DND-41 (cell line): ENCODE measurements at regions not wholly inside any gene's neighbourhood (a gene's known extent, or its start where the extent isn't known, plus 50 kb on each side); places are given as distances from the start of the nearest gene placed in this dataset.

Source experiments
- ATAC-seq: fragments of 200-7000 bp; cut with Tn5 transposase; 3 replicates; pipeline ENCODE4 v1.9.1; 2021; ENCODE audit warnings: low read depth; ENCODE audit not compliant: insufficient read depth
- DNase-seq: peaks from one replicate; pipeline ENCODE4 v3.0.0-alpha.2; 2020
- H2AFZ ChIP-seq: 2 replicates; pipeline ENCODE4 v1.6.0; 2012; ENCODE audit warnings: low read depth, low read length
- H3K27ac ChIP-seq: 2 replicates; pipeline ENCODE4 v1.5.1; 2012; ENCODE audit warnings: low read length, inconsistent platforms
- H3K27me3 ChIP-seq: fragments of 200-600 bp; sonication (generic); 2 replicates; pipeline ENCODE4 v1.6.0; 2012; ENCODE audit warnings: low read length, mild to moderate bottlenecking, inconsistent platforms; ENCODE audit not compliant: insufficient read depth, poor library complexity
- H3K36me3 ChIP-seq: 2 replicates; pipeline ENCODE4 v1.5.1; 2012; ENCODE audit warnings: low read length, inconsistent platforms; ENCODE audit not compliant: insufficient read depth
- H3K4me1 ChIP-seq: 2 replicates; pipeline ENCODE4 v1.5.1; 2012; ENCODE audit warnings: mild to moderate bottlenecking, low read length; ENCODE audit not compliant: insufficient read depth
- H3K4me2 ChIP-seq: 2 replicates; pipeline ENCODE4 v1.6.0; 2012; ENCODE audit warnings: mild to moderate bottlenecking, moderate library complexity, low read length, inconsistent platforms; ENCODE audit not compliant: insufficient read depth
- H3K4me3 ChIP-seq, 2 experiments: fragments of 200-600 bp in 1 of 2; shearing (Covaris generic) in 1 of 2; 2 replicates each; pipeline ENCODE4 v1.5.1; 2012 to 2016; ENCODE audit warnings: inconsistent platforms in 2 of 2, low read length in 2 of 2, mild to moderate bottlenecking in 2 of 2, low read depth in 1 of 2, moderate library complexity in 1 of 2
- H3K79me2 ChIP-seq: 2 replicates; pipeline ENCODE4 v1.6.0; 2012; ENCODE audit warnings: low read length, inconsistent platforms; ENCODE audit not compliant: insufficient read depth
- H3K9ac ChIP-seq: 2 replicates; pipeline ENCODE4 v1.6.0; 2012; ENCODE audit warnings: low read depth, mild to moderate bottlenecking, inconsistent platforms, low read length, moderate library complexity
- H3K9me3 ChIP-seq: 2 replicates; pipeline ENCODE4 v1.5.1; 2012; ENCODE audit warnings: low read length, moderate library complexity, mild to moderate bottlenecking, inconsistent platforms; ENCODE audit not compliant: insufficient read depth, severe bottlenecking
- H4K20me1 ChIP-seq: 2 replicates; pipeline ENCODE4 v1.6.0; 2012; ENCODE audit warnings: low read length; ENCODE audit not compliant: insufficient read depth
- EZH2 ChIP-seq: IDR thresholded peaks from 3 replicates; pipeline ENCODE4 v1.6.1; 2012; ENCODE audit warnings: borderline replicate concordance, low read depth, mild to moderate bottlenecking, moderate library complexity, low read length, inconsistent platforms; ENCODE audit not compliant: severe bottlenecking
- TF ChIP-seq, protein P1 (sequence below): IDR thresholded peaks from 2 replicates; pipeline ENCODE4 v1.5.1; 2012; ENCODE audit warnings: borderline replicate concordance, low read length, moderate library complexity, mild to moderate bottlenecking; ENCODE audit not compliant: poor library complexity, severe bottlenecking; ENCODE audit errors: extremely low read depth

DNA sequence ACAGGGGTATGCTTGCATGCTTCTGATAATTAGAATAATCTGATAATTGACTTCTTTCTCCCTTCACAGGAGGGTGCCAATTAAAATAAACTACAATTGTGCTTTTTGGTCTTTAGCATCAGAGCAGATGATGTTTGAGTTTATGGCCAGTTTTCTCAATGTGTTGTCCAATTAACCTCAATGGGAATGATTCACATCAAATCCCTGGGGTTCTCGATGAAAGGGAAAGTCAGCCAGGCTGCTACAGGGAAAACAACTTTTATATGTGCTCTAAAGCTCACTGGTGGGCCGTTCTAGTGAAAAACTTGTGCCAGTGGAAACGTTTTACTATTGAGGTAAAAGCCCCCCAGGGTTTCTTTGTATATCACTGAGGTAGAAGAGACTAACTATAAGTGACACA, 887.3 kb upstream of the CRIM1 start:
- Histone ChIP-seq H3K9ac (no peak overlapping the region), H2AFZ (no peak overlapping the region), H3K4me2 (no peak overlapping the region), H3K27me3 (no peaks in the 10 kb centered on the region), H4K20me1 (no peaks in the 10 kb centered on the region), H3K79me2 (no peaks in the 10 kb centered on the region), H3K4me1 (no peaks in the 10 kb centered on the region), H3K4me3 (no peak overlapping the region), H3K36me3 (no peaks in the 10 kb centered on the region), H3K9me3 (no peaks in the 10 kb centered on the region), H3K27ac (no peak overlapping the region)
- no peak for ATAC-seq
- DNase-seq: no peak
- TF ChIP-seq, protein P1, sequence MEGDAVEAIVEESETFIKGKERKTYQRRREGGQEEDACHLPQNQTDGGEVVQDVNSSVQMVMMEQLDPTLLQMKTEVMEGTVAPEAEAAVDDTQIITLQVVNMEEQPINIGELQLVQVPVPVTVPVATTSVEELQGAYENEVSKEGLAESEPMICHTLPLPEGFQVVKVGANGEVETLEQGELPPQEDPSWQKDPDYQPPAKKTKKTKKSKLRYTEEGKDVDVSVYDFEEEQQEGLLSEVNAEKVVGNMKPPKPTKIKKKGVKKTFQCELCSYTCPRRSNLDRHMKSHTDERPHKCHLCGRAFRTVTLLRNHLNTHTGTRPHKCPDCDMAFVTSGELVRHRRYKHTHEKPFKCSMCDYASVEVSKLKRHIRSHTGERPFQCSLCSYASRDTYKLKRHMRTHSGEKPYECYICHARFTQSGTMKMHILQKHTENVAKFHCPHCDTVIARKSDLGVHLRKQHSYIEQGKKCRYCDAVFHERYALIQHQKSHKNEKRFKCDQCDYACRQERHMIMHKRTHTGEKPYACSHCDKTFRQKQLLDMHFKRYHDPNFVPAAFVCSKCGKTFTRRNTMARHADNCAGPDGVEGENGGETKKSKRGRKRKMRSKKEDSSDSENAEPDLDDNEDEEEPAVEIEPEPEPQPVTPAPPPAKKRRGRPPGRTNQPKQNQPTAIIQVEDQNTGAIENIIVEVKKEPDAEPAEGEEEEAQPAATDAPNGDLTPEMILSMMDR: no peak
- no peak for TF ChIP-seq EZH2

DNA sequence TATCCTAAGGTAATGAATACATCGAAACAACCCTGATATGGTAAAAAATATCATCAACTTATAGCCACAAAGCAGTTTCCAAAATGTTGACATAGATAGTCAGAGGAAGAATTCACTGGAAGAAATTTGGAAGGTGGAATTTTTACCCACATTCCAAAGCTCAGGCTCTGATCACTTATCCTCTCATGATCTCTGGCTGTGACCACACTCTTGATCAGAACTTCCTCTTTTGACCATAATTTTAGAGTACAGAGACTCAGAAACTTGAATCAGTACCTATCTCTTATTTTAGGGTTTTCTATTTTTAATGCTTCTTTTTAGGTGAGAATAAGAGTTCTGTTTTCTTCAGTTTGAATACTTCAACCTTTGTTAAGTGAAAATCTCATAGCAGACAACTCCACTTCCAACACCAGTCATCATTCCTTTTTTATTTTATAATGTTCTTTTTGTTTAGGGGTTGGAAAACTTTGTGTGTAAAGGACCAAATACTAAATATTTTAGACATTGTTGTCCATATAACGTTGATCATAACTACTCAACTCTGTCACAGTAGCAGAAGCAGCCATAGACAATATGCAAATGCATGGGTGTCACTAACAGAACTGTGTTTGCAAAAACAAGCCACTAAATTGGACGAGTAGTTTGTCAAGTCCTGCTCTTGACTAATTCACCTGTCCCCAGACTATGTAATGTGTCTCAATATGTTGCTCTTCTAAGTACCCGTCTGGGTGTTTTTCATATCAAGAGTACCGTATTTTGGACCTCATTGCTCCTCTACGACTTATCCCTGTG, 891.6 kb upstream of the CRIM1 start:
- H4K20me1 ChIP-seq: no peaks in the 10 kb centered on the region
- H3K36me3 ChIP-seq: no peaks in the 10 kb centered on the region
- TF ChIP-seq, protein P1: no peak
- TF ChIP-seq EZH2: no peak
- no peaks in the 10 kb centered on the region for H3K4me1 ChIP-seq
- H3K4me3 ChIP-seq: no peak overlapping the region
- ATAC-seq: no peak
- H3K9me3 ChIP-seq: no peaks in the 10 kb centered on the region
- H2AFZ ChIP-seq: no peak overlapping the region
- H3K27ac ChIP-seq: no peak overlapping the region
- DNase-seq: no peak
- no peak overlapping the region for H3K4me2 ChIP-seq
- H3K9ac ChIP-seq: no peak overlapping the region
- no peaks in the 10 kb centered on the region for H3K79me2 ChIP-seq
- H3K27me3 ChIP-seq: no peaks in the 10 kb centered on the region

DNA sequence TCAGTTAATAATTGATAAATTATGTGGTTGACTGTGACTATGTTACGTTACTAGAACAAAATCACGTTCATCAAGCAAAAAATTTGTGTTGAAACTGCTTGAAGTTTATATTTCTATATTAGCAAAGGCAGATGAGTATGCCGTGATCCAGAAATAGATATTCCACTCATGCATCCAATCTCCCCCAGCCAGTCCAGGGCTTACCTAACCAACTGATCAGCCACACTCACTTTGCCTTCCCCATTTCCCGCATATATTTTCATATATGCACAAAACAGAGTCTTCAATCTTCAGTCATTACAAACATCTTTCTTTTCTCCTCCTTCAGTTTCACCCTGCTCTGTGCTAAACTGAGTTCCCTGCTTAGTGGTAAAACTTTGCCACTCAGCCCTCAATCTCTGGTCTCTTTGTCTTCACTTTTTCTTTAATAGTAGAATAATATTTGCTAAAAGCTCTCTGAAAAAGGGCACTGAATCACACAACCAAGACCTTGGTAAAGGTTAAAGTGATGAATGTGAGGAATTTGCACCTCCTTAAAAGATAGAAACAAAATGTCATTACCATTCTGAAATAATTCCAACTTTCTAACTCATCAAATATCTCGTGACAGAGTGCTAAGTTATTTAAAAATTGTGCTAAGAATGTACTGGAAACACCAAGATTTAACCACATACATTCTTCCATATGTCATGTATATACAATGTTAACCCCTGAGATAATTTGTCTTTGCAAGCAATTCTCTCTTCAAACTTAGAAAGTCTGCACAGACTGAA, 893.2 kb upstream of the CRIM1 start:
- no peak for TF ChIP-seq EZH2
- TF ChIP-seq, protein P1: no peak
- no peaks in the 10 kb centered on the region for H3K79me2 ChIP-seq
- H3K9ac ChIP-seq: no peak overlapping the region
- H3K4me1 ChIP-seq: no peaks in the 10 kb centered on the region
- H3K27ac ChIP-seq: no peak overlapping the region
- H3K4me3 ChIP-seq: no peak overlapping the region
- H2AFZ ChIP-seq: no peak overlapping the region
- H3K27me3 ChIP-seq: no peaks in the 10 kb centered on the region
- DNase-seq (no peak), ATAC-seq (no peak)
- H3K4me2 ChIP-seq: no peak overlapping the region
- no peaks in the 10 kb centered on the region for H3K9me3 ChIP-seq
- H3K36me3 ChIP-seq: no peaks in the 10 kb centered on the region
- no peaks in the 10 kb centered on the region for H4K20me1 ChIP-seq
